Uterus (tissue), 2 donors: ENCODE measurements at regions not wholly inside any gene's neighbourhood (a gene's known extent, or its start where the extent isn't known, plus 50 kb on each side); places are given as distances from the start of the nearest gene placed in this dataset.

ENCODE experiments used
- CTCF ChIP-seq, 4 experiments: fragments of 200-600 bp in 2 of 4; fragments of 450-650 bp in 2 of 4; sonication (generic) in 2 of 4; IDR thresholded peaks; one replicate each; pipeline ENCODE4 v1.5.1; 2016 to 2019; ENCODE audit warnings: antibody characterized with exemption in 4 of 4, mild to moderate bottlenecking in 2 of 4, moderate library complexity in 1 of 4
- POLR2A ChIP-seq, 2 donors: fragments of 450-650 bp; IDR thresholded peaks; one replicate each; pipeline ENCODE4 v1.6.1; 2016; ENCODE audit warnings: antibody characterized with exemption in 2 of 2, mild to moderate bottlenecking in 1 of 2, moderate library complexity in 1 of 2

DNA sequence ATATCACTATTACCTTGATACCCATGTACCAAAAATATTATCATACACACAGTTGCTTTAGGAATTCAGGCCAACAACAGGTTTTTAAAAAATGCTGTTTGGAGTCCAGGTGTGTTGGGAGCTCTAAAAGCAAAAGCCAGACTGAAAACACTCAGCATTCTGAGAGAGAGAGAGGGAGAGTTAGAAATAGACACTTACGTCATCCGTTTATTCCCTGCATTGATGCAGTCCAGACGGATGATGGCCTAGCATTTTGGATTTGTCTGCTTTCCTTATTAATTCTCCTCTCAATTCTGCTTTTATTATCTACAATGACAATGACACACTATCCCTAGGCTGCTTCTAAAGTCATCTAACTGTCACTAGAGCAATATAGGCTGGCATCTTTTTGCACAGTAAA, 358.3 kb upstream of the BOD1L1 start:
- TF ChIP-seq CTCF (IDR thresholded peaks at IDR 0.05) (no peak), POLR2A (IDR thresholded peaks at IDR 0.05) (no peak)
